GM12891 (cell line): ENCODE measurements at regions not wholly inside any gene's neighbourhood (a gene's known extent, or its start where the extent isn't known, plus 50 kb on each side); places are given as distances from the start of the nearest gene placed in this dataset.
"Not testable (repeated sequence)": the region's sequence is repeated elsewhere in the genome, so short reads cannot be mapped to it uniquely, and the experiment has no call there.

Source experiments
- DNase-seq: peaks from one replicate; pipeline ENCODE4 v3.0.0; 2011; ENCODE audit warnings: low spot score; ENCODE audit not compliant: insufficient read length
- FAIRE-seq: peaks from 2 replicates; lab custom pipeline; 2011; peaks lifted over from hg19 to GRCh38; lab: Jason Lieb, UNC
- PAX5 ChIP-seq: IDR thresholded peaks from 2 replicates; pipeline ENCODE4 v1.6.1; 2011; ENCODE audit warnings: low read length, moderate library complexity, mild to moderate bottlenecking; ENCODE audit not compliant: insufficient read depth, severe bottlenecking
- POLR2A ChIP-seq: IDR thresholded peaks from 2 replicates; pipeline ENCODE4 v1.6.1; 2011; ENCODE audit warnings: low read depth, low read length, control low read depth
- POLR2AphosphoS5 ChIP-seq: IDR thresholded peaks from 2 replicates; pipeline ENCODE4 v1.6.1; 2011; ENCODE audit warnings: low read depth, low read length, control low read depth
- POU2F2 ChIP-seq: IDR thresholded peaks from 2 replicates; pipeline ENCODE4 v1.6.1; 2011; ENCODE audit warnings: low read depth, mild to moderate bottlenecking, control low read depth, low read length, moderate library complexity
- SPI1 ChIP-seq: IDR thresholded peaks from 2 replicates; pipeline ENCODE4 v1.6.1; 2011; ENCODE audit warnings: low read depth, low read length, control low read depth
- TAF1 ChIP-seq: IDR thresholded peaks from 2 replicates; pipeline ENCODE4 v1.6.1; 2011; ENCODE audit warnings: low read depth, low read length, control low read depth

GRCh38 chr16:35793601-35794000 lies 2334.2 kb downstream of the TP53TG3F start:
- FAIRE-seq = no peak
- no peak for DNase-seq
- no peak for TF ChIP-seq POU2F2
- TF ChIP-seq PAX5 = no peak
- TF ChIP-seq TAF1 = no peak
- no peak for TF ChIP-seq SPI1
- no peak for TF ChIP-seq POLR2A
- no peak for TF ChIP-seq POLR2AphosphoS5

GRCh38 chr16:35794896-35795295 lies 2335.5 kb downstream of the TP53TG3F start:
- no peak for TF ChIP-seq TAF1
- TF ChIP-seq POLR2A = no peak
- no peak for TF ChIP-seq POLR2AphosphoS5
- no peak for TF ChIP-seq SPI1
- no peak for TF ChIP-seq POU2F2
- TF ChIP-seq PAX5 = no peak
- FAIRE-seq (no peak), DNase-seq (no peak)

GRCh38 chr16:35795361-35796029 lies 2336.1 kb downstream of the TP53TG3F start:
- TF ChIP-seq PAX5 (no peak), POLR2A (no peak), TAF1 (no peak), POU2F2 (no peak), POLR2AphosphoS5 (no peak)
- FAIRE-seq (no peak), DNase-seq (no peak)

- FAIRE-seq (no peak), DNase-seq (no peak)
- TF ChIP-seq POLR2A (no peak), POU2F2 (no peak), TAF1 (no peak), POLR2AphosphoS5 (no peak), SPI1 (no peak), PAX5 (no peak)
Measured at GRCh38 chr16:35797811-35798210, 2338.4 kb downstream of the TP53TG3F start.

GRCh38 chr16:35798885-35799426 lies 2339.5 kb downstream of the TP53TG3F start:
- TF ChIP-seq POU2F2 = no peak
- no peak for TF ChIP-seq POLR2AphosphoS5
- no peak for TF ChIP-seq PAX5
- no peak for TF ChIP-seq TAF1
- TF ChIP-seq POLR2A = no peak
- no peak for TF ChIP-seq SPI1
- FAIRE-seq (no peak), DNase-seq (no peak)

- DNase-seq, FAIRE-seq: not testable (repeated sequence)
Measured at GRCh38 chr16:35804465-35804864, 2345.1 kb downstream of the TP53TG3F start.

- no peak for DNase-seq
- TF ChIP-seq POU2F2 (no peak), POLR2AphosphoS5 (no peak), PAX5 (no peak), POLR2A (no peak), TAF1 (no peak), SPI1 (no peak)
- no peak for FAIRE-seq
Measured at GRCh38 chr16:35823342-35823741, 2363.9 kb downstream of the TP53TG3F start.

GRCh38 chr16:35841632-35842031 lies 2382.2 kb downstream of the TP53TG3F start:
- DNase-seq (no peak), FAIRE-seq (no peak)
- TF ChIP-seq POLR2A (no peak), SPI1 (peak; percentile 75), POU2F2 (no peak), PAX5 (no peak)

GRCh38 chr16:35862242-35862641 lies 2402.8 kb downstream of the TP53TG3F start:
- no peak for TF ChIP-seq SPI1
- no peak for TF ChIP-seq POLR2A
- no peak for TF ChIP-seq PAX5
- DNase-seq = no peak
- no peak for FAIRE-seq

- FAIRE-seq = no peak
- TF ChIP-seq TAF1 (no peak), POLR2A (no peak), SPI1 (no peak), PAX5 (no peak), POLR2AphosphoS5 (no peak), POU2F2 (no peak)
Measured at GRCh38 chr16:35868630-35869029, 2409.2 kb downstream of the TP53TG3F start.

GRCh38 chr16:35873472-35873871 lies 2414.1 kb downstream of the TP53TG3F start:
- DNase-seq (no peak), FAIRE-seq (no peak)
- no peak for TF ChIP-seq TAF1
- TF ChIP-seq PAX5 = no peak
- no peak for TF ChIP-seq POLR2A
- no peak for TF ChIP-seq SPI1
- no peak for TF ChIP-seq POU2F2
- no peak for TF ChIP-seq POLR2AphosphoS5

More at GRCh38 chr16:35868630-35869029, 2409.2 kb downstream of the TP53TG3F start:
- no peak for DNase-seq

- FAIRE-seq (no peak), DNase-seq (no peak)
- TF ChIP-seq SPI1 (no peak), POU2F2 (no peak), POLR2AphosphoS5 (no peak), TAF1 (no peak), POLR2A (no peak), PAX5 (no peak)
Measured at GRCh38 chr16:35881654-35882053, 2422.2 kb downstream of the TP53TG3F start.
